ENCODE measurements at regions not wholly inside any gene's neighbourhood (a gene's known extent, or its start where the extent isn't known, plus 50 kb on each side); places are given as distances from the start of the nearest gene placed in this dataset.

GRCh38 chr3:127457094-127457475 is 133.4 kb downstream of the TPRA1 start (continued):
- TF ChIP-seq MYBL2 (CRISPR knock-in tag; IDR thresholded peaks at IDR 0.05) (no peak), NFE2L1 (CRISPR knock-in tag; IDR thresholded peaks at IDR 0.05) (peak; percentile 80; the same call in 1 of the 2 replicates), PREB (CRISPR knock-in tag; IDR thresholded peaks at IDR 0.05; ENCODE audit: borderline replicate concordance) (no peak), ZMAT4 (CRISPR knock-in tag; IDR thresholded peaks at IDR 0.05) (no peak), SOX15 (CRISPR knock-in tag; IDR thresholded peaks at IDR 0.05) (no peak), USF1 (CRISPR knock-in tag; IDR thresholded peaks at IDR 0.05) (peak; percentile 36; the same call in 1 of the 2 replicates), MAX (CRISPR knock-in tag; IDR thresholded peaks at IDR 0.05) (peak; percentile 96), RORB (CRISPR knock-in tag; IDR thresholded peaks at IDR 0.05) (no peak), ATF6 (CRISPR knock-in tag; IDR thresholded peaks at IDR 0.05) (no peak), ARID4B (CRISPR knock-in tag; IDR thresholded peaks at IDR 0.05; ENCODE audit: borderline replicate concordance) (peak; percentile 29; the same call in 1 of the 2 replicates), TP53 (CRISPR knock-in tag; IDR thresholded peaks at IDR 0.05) (peak; percentile 92; the same call in 1 of the 2 replicates), GABPB1 (CRISPR knock-in tag; IDR thresholded peaks at IDR 0.05) (no peak), AFF4 (CRISPR knock-in tag; IDR thresholded peaks at IDR 0.05; ENCODE audit: borderline replicate concordance) (no peak), CDX4 (CRISPR knock-in tag; IDR thresholded peaks at IDR 0.05; ENCODE audit: borderline replicate concordance) (no peak), TEAD1 (CRISPR knock-in tag; IDR thresholded peaks at IDR 0.05) (no peak), ZNF317 (CRISPR knock-in tag; IDR thresholded peaks at IDR 0.05; ENCODE audit: borderline replicate concordance, low read depth) (no peak), CREM (CRISPR knock-in tag; IDR thresholded peaks at IDR 0.05) (no peak; the same call in 1 of the 2 replicates), SMAD3 (CRISPR knock-in tag; IDR thresholded peaks at IDR 0.05; ENCODE audit: borderline replicate concordance) (no peak), ZNF671 (CRISPR knock-in tag; IDR thresholded peaks at IDR 0.05) (no peak), RELA (CRISPR knock-in tag; IDR thresholded peaks at IDR 0.05; ENCODE audit: borderline replicate concordance) (no peak), ZSCAN18 (CRISPR knock-in tag; IDR thresholded peaks at IDR 0.05) (no peak), ERG (CRISPR knock-in tag; IDR thresholded peaks at IDR 0.05) (no peak), CREB1 (CRISPR knock-in tag; IDR thresholded peaks at IDR 0.05) (no peak), ESRRA (CRISPR knock-in tag; IDR thresholded peaks at IDR 0.05; ENCODE audit: borderline replicate concordance) (no peak)

Data from WTC11 (cell line).